H1 (cell line): ENCODE measurements at regions not wholly inside any gene's neighbourhood (a gene's known extent, or its start where the extent isn't known, plus 50 kb on each side); places are given as distances from the start of the nearest gene placed in this dataset.

Source experiments
- CEBPB ChIP-seq: IDR thresholded peaks from 2 replicates; pipeline ENCODE4 v1.6.1; 2012; ENCODE audit warnings: low read depth, low read length
- POU5F1 ChIP-seq: IDR thresholded peaks from 2 replicates; pipeline ENCODE4 v1.6.1; 2011; ENCODE audit warnings: low read depth, mild to moderate bottlenecking, low read length, moderate library complexity
- RBBP5 ChIP-seq: IDR thresholded peaks from 2 replicates; pipeline ENCODE4 v1.7.1; 2012; ENCODE audit warnings: low read depth, mild to moderate bottlenecking, inconsistent platforms, low read length, moderate library complexity, borderline replicate concordance
- RFX5 ChIP-seq: IDR thresholded peaks from 2 replicates; pipeline ENCODE4 v1.6.1; 2011; ENCODE audit warnings: low read depth, low read length, improper control_type of control experiment, borderline replicate concordance
- RNF2 ChIP-seq: fragments of 200-900, 300-1000 bp; sonication (generic); IDR thresholded peaks from 2 replicates; pipeline ENCODE4 v1.7.1; 2016; ENCODE audit warnings: borderline replicate concordance, low read depth, mild to moderate bottlenecking, antibody characterized with exemption, low read length; ENCODE audit not compliant: poor library complexity, severe bottlenecking; ENCODE audit errors: missing control alignments

- TF ChIP-seq RFX5 (no peak), RBBP5 (no peak), CEBPB (no peak), RNF2 (no peak), POU5F1 (no peak)
Observed at GRCh38 chrX:39757971-39758370, 339.8 kb downstream of the BCOR start (continued).
